Left colon (tissue), 2 donors: ENCODE measurements at regions not wholly inside any gene's neighbourhood (a gene's known extent, or its start where the extent isn't known, plus 50 kb on each side); places are given as distances from the start of the nearest gene placed in this dataset.

Experiments used
- ATAC-seq: fragments of 200-7000 bp; cut with Tn5 transposase; one replicate; pipeline ENCODE4 v1.9.1; 2020; ENCODE audit warnings: mild to moderate bottlenecking, moderate library complexity
- DNase-seq, 2 donors: peaks; one replicate each; pipeline ENCODE4 v3.0.0-alpha.2; 2020
- intact Hi-C, 2 donors: fragments of 100-400 bp; cut with DNase I in 1 of 2; cut with micrococcal nuclease in 1 of 2; formaldehyde crosslinking; loops; one replicate each; pipeline versions ENCODE4 v1.11.2 to v1.14.0; 2022; cut with DNase I, micrococcal nuclease
- donor health status: DM: no; HTN: no; CAD: no.
- donor health status: DM: yes; HTN: yes; CAD: no.

GRCh38 chr2:150152230-150152629, 335.2 kb downstream of the RND3 start:
- DNase-seq (no peak), ATAC-seq (peak; percentile 76)
- intact Hi-C loops, result no loop called here

DNA sequence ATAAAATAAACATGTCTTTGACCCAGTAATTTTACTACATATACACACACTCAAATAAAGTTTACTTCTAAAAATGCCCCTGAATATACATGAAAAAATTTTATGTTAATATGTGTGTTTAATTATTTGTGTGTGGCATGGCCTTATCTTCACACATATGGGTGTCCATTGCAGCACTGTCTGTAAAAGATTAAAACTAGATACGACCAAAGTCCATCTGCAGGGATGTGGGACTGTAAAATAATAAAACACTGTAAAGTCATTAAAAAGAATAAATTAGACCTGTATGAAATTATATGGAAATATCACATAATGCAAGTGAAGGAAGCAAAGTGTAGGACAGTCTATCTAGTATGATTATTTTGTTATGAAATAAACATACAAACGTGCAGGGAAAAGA, 337.3 kb downstream of the RND3 start:
- peak; percentile 89 for ATAC-seq
- intact Hi-C loops, result no loop called here
- DNase-seq, result no peak

DNA sequence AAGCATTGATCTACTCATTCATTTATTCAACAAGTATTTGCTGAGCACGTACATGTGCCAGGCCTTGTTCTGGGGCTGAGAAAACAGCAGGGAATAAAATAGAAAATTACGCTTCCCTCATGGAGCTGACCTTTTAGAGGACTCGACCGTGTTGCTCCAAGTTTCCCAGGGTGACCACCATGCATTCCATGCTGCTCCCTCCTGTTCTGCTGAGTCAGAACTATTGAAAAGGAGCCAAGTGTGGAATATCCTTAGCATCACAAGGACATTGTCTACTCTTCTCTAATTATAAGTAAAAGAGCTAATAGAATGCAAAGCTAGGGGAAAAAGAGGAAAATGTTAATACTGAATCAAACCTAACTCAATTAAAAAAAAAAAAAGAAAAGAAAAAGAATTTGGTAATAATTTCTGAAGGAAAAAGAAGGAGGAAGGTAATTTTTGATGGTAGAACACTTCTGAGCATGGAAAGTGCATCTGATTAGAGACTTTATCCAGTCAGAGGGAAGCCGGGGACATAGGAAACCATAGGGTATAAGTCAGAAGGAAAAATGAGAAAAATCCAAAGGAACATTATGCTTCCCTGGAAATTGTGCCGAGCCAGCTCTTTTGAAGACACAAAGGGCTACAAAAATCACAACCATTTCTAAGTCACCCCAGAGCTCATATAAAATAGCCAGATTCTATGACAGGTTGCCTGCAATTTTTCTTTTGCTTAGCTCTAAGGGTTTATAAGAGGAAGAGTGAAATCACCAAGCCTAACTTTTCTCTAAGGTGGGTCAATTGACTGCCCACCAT, 339.4 kb downstream of the RND3 start:
- intact Hi-C loops, result no loop called here
- DNase-seq (no peak), ATAC-seq (no peak)

GRCh38 chr2:150146879-150147278, 340.6 kb downstream of the RND3 start:
- ATAC-seq (no peak), DNase-seq (no peak)
- intact Hi-C loops, result no loop called here

GRCh38 chr2:150145299-150145692, 342.2 kb downstream of the RND3 start:
- ATAC-seq (no peak), DNase-seq (no peak)
- intact Hi-C loops, result no loop called here

GRCh38 chr2:150144546-150145298, 342.7 kb downstream of the RND3 start:
- DNase-seq, result no peak
- intact Hi-C loops, result no loop called here
- ATAC-seq, result no peak

- DNase-seq (no peak), ATAC-seq (no peak)
- intact Hi-C loops, result no loop called here
These were observed 344.4 kb downstream of the RND3 start for GRCh38 chr2:150143087-150143536.

- no peak for ATAC-seq
- no peak for DNase-seq
- intact Hi-C loops, result no loop called here
These were observed 344.9 kb downstream of the RND3 start for GRCh38 chr2:150142561-150142960.

GRCh38 chr2:150141226-150142001, 346.1 kb downstream of the RND3 start:
- ATAC-seq (peak; percentile 85), DNase-seq (no peak)
- intact Hi-C loops, result no loop called here

GRCh38 chr2:150140777-150141176, 346.7 kb downstream of the RND3 start:
- DNase-seq (no peak), ATAC-seq (no peak)
- intact Hi-C loops, result no loop called here

DNA sequence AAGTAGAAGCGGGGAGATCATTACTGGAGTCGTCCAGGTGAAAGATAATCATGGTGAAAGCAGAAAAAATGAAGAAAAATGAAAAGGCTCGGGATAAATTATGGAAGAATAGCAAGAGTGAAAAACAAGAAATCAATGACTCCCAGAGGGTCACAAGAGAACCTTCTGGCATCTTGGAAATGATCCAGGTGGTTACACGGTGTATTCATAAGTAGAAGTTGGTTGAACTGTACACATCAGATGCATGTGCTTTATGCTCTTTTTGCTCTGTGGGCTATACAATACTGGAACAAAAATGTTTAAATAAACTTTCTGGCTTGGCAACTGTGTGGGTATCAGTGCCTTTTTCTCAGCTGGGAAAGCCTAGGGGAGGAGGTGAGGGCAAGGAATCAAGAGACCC, 348.9 kb downstream of the RND3 start:
- intact Hi-C loops, result no loop called here
- DNase-seq (no peak), ATAC-seq (no peak)

GRCh38 chr2:150137338-150138069, 350.0 kb downstream of the RND3 start:
- no peak for ATAC-seq
- no peak for DNase-seq
- intact Hi-C loops, result no loop called here

- intact Hi-C loops, result no loop called here
- DNase-seq (no peak), ATAC-seq (no peak)
These were observed 350.6 kb downstream of the RND3 start for GRCh38 chr2:150136893-150137292.

DNA sequence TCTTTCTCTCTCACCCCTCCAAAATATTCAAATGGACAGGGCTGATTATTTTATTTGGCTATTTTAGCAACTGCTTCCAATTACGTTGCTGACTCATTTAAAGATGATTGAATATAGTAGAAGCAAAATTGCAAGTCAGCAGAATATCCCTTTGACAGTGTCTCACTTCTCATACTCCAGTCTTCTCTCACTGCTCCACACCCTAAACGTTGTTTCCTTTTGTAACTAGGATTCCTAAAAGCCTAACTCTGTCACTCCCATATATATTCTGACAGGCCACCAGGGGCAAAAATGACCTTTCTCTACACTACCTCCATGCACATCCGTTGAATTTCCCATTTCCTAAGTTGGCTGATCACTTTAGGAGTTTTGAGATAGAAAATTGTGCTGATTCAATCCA, 351.1 kb downstream of the RND3 start:
- intact Hi-C loops, result no loop called here
- no peak for ATAC-seq

GRCh38 chr2:150135223-150135883, 352.1 kb downstream of the RND3 start:
- peak; percentile 91 for ATAC-seq
- DNase-seq, result peak; percentile 42

More for the DNA sequence above, 351.1 kb downstream of the RND3 start:
- DNase-seq, result no peak

GRCh38 chr2:150134223-150134857, 353.1 kb downstream of the RND3 start:
- intact Hi-C loops, result no loop called here

More at GRCh38 chr2:150135223-150135883, 352.1 kb downstream of the RND3 start:
- intact Hi-C loops, result no loop called here

DNA sequence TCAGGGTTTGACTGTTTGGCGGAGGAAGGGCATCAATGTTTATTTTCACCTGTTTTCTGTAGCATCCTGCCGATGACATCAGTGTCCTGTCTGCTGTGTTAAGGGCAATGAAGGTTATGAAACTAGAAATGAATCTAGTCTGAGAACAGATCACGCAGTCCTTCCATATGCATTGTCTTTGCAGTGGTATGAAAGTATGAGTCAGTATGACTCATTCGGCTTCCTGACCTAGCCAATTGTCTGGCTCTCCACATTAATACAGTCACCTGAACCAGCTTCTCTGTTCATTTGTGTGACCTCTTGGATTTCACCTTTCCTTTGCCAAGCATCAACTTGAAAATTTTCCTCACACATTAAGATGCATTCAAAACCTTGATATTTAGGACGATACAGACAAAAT, 353.8 kb downstream of the RND3 start:
- DNase-seq, result no peak
- intact Hi-C loops, result no loop called here
- ATAC-seq, result peak; percentile 83

More at GRCh38 chr2:150134223-150134857, 353.1 kb downstream of the RND3 start:
- ATAC-seq (peak; percentile 40), DNase-seq (no peak)
